ENCODE measurements at regions not wholly inside any gene's neighbourhood (a gene's known extent, or its start where the extent isn't known, plus 50 kb on each side); places are given as distances from the start of the nearest gene placed in this dataset.

DNA sequence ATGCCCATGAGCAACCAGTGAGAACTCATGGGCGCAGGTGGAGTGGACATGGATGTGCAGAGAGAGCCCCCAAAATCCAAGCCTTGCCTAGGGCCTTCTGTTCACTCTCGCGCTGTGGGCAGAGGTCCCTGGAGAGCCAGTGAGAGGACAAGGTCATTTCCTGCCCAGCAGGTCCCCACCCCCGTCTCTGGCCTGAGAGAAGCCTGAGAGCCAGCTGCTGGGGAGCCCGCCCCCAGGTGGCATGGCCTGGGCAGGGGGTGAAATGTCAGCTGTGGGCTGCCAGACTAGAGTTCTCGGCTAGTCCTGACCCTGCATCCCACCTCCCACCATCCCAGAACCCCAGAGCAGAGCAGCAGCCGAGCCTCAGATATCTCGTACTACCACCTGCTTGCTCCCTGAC is 85.3 kb downstream of the BARX1 start:
- no peak for ATAC-seq

DNA sequence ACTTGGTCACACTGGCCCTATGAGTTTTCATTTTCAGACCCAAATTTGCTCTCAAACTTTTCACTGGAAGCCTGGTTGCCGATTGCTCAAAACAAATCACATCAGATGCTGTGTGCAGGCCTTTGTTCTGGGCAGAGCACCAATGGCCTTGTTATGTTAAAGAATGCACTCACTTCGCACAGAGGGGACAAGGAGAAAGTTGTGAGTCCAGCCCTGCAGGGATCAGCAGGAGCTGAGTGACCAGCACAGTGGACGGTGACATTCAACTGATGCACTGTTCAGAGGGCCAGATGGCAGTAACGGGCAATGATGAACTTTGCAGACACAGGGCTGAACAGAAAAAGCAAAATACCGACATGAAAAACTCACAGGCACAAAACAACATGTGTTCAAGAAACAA is 86.1 kb downstream of the BARX1 start:
- no peak for TF ChIP-seq PPARA (CRISPR knock-in tag; IDR thresholded peaks at IDR 0.05; ENCODE audit: borderline replicate concordance)
- TF ChIP-seq RARB (CRISPR knock-in tag; IDR thresholded peaks at IDR 0.05) = no peak
- no peak for TF ChIP-seq ZFP30 (CRISPR knock-in tag; IDR thresholded peaks at IDR 0.05)
- TF ChIP-seq TOX (CRISPR knock-in tag; IDR thresholded peaks at IDR 0.05; ENCODE audit: borderline replicate concordance) = no peak
- TF ChIP-seq ZC3H10 (CRISPR knock-in tag; IDR thresholded peaks at IDR 0.05) = no peak
- TF ChIP-seq, protein P1, sequence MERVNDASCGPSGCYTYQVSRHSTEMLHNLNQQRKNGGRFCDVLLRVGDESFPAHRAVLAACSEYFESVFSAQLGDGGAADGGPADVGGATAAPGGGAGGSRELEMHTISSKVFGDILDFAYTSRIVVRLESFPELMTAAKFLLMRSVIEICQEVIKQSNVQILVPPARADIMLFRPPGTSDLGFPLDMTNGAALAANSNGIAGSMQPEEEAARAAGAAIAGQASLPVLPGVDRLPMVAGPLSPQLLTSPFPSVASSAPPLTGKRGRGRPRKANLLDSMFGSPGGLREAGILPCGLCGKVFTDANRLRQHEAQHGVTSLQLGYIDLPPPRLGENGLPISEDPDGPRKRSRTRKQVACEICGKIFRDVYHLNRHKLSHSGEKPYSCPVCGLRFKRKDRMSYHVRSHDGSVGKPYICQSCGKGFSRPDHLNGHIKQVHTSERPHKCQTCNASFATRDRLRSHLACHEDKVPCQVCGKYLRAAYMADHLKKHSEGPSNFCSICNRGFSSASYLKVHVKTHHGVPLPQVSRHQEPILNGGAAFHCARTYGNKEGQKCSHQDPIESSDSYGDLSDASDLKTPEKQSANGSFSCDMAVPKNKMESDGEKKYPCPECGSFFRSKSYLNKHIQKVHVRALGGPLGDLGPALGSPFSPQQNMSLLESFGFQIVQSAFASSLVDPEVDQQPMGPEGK (CRISPR knock-in tag; IDR thresholded peaks at IDR 0.05; ENCODE audit: borderline replicate concordance) = no peak
- TF ChIP-seq CSDC2 (CRISPR knock-in tag; IDR thresholded peaks at IDR 0.05) = no peak
- ATAC-seq = no peak

More for the DNA sequence above, 85.3 kb downstream of the BARX1 start:
- TF ChIP-seq ZFP30 (CRISPR knock-in tag; IDR thresholded peaks at IDR 0.05) (no peak), ZFP3 (CRISPR knock-in tag; IDR thresholded peaks at IDR 0.05) (no peak), ZNF565 (CRISPR knock-in tag; conservative IDR thresholded peaks at IDR 0.05; ENCODE audit: low read depth) (no peak), RARB (CRISPR knock-in tag; IDR thresholded peaks at IDR 0.05) (no peak), TCF4 (CRISPR knock-in tag; IDR thresholded peaks at IDR 0.05; ENCODE audit: borderline replicate concordance) (no peak), ZNF70 (CRISPR knock-in tag; IDR thresholded peaks at IDR 0.05) (no peak), PPARA (CRISPR knock-in tag; IDR thresholded peaks at IDR 0.05; ENCODE audit: borderline replicate concordance) (no peak), ZNF8 (CRISPR knock-in tag; IDR thresholded peaks at IDR 0.05) (no peak), ESRRG (CRISPR knock-in tag; IDR thresholded peaks at IDR 0.05) (no peak), OSR1 (CRISPR knock-in tag; IDR thresholded peaks at IDR 0.05) (no peak)
- TF ChIP-seq, protein P2, sequence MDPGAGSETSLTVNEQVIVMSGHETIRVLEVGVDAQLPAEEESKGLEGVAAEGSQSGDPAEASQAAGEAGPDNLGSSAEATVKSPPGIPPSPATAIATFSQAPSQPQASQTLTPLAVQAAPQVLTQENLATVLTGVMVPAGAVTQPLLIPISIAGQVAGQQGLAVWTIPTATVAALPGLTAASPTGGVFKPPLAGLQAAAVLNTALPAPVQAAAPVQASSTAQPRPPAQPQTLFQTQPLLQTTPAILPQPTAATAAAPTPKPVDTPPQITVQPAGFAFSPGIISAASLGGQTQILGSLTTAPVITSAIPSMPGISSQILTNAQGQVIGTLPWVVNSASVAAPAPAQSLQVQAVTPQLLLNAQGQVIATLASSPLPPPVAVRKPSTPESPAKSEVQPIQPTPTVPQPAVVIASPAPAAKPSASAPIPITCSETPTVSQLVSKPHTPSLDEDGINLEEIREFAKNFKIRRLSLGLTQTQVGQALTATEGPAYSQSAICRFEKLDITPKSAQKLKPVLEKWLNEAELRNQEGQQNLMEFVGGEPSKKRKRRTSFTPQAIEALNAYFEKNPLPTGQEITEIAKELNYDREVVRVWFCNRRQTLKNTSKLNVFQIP (CRISPR knock-in tag; IDR thresholded peaks at IDR 0.05; ENCODE audit: borderline replicate concordance, low read depth) = no peak

DNA sequence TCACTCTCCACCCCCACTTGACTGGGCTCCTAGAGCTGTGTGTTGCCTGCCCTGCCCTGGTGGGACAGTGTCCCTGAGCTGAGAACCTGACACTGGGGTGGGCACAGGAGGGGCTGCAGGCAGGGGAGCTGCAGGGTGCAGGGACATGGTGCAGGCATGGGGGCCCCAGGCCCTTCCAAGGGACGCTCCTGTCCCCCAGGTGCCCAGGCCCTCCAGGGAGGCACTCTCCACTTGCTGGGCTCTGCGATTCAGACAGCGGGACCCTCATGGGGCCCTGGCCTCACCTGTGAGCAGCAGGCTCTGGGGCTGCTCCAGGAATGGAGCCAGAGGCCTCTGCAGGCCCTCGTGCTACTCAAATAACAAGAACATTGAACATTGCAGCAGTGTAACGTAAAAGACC is 89.4 kb downstream of the BARX1 start:
- ATAC-seq = no peak

More for the DNA sequence above, 89.4 kb downstream of the BARX1 start:
- TF ChIP-seq, protein P3, sequence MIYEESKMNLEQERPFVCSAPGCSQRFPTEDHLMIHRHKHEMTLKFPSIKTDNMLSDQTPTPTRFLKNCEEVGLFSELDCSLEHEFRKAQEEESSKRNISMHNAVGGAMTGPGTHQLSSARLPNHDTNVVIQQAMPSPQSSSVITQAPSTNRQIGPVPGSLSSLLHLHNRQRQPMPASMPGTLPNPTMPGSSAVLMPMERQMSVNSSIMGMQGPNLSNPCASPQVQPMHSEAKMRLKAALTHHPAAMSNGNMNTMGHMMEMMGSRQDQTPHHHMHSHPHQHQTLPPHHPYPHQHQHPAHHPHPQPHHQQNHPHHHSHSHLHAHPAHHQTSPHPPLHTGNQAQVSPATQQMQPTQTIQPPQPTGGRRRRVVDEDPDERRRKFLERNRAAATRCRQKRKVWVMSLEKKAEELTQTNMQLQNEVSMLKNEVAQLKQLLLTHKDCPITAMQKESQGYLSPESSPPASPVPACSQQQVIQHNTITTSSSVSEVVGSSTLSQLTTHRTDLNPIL (CRISPR knock-in tag; IDR thresholded peaks at IDR 0.05; ENCODE audit: low read depth) = no peak
- no peak for TF ChIP-seq ZC3H10 (CRISPR knock-in tag; IDR thresholded peaks at IDR 0.05)
- TF ChIP-seq ISL1 (CRISPR knock-in tag; IDR thresholded peaks at IDR 0.05) = no peak
- no peak for TF ChIP-seq TOX (CRISPR knock-in tag; IDR thresholded peaks at IDR 0.05; ENCODE audit: borderline replicate concordance)
- TF ChIP-seq, protein P2 (CRISPR knock-in tag; IDR thresholded peaks at IDR 0.05; ENCODE audit: borderline replicate concordance, low read depth) = no peak
- no peak for TF ChIP-seq OSR1 (CRISPR knock-in tag; IDR thresholded peaks at IDR 0.05)
- no peak for TF ChIP-seq ZFP30 (CRISPR knock-in tag; IDR thresholded peaks at IDR 0.05)
- no peak for TF ChIP-seq RARB (CRISPR knock-in tag; IDR thresholded peaks at IDR 0.05)
- no peak for TF ChIP-seq TCF4 (CRISPR knock-in tag; IDR thresholded peaks at IDR 0.05; ENCODE audit: borderline replicate concordance)
- TF ChIP-seq ARNTL (CRISPR knock-in tag; IDR thresholded peaks at IDR 0.05; ENCODE audit: borderline replicate concordance, low read depth) = no peak
- TF ChIP-seq, protein P1 (CRISPR knock-in tag; IDR thresholded peaks at IDR 0.05; ENCODE audit: borderline replicate concordance) = no peak
- TF ChIP-seq, protein P4, sequence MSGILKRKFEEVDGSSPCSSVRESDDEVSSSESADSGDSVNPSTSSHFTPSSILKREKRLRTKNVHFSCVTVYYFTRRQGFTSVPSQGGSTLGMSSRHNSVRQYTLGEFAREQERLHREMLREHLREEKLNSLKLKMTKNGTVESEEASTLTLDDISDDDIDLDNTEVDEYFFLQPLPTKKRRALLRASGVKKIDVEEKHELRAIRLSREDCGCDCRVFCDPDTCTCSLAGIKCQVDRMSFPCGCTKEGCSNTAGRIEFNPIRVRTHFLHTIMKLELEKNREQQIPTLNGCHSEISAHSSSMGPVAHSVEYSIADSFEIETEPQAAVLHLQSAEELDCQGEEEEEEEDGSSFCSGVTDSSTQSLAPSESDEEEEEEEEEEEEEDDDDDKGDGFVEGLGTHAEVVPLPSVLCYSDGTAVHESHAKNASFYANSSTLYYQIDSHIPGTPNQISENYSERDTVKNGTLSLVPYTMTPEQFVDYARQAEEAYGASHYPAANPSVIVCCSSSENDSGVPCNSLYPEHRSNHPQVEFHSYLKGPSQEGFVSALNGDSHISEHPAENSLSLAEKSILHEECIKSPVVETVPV (CRISPR knock-in tag; IDR thresholded peaks at IDR 0.05) = no peak
- TF ChIP-seq ZFP3 (CRISPR knock-in tag; IDR thresholded peaks at IDR 0.05) = no peak
